SK-N-SH (cell line): ENCODE measurements at regions not wholly inside any gene's neighbourhood (a gene's known extent, or its start where the extent isn't known, plus 50 kb on each side); places are given as distances from the start of the nearest gene placed in this dataset.
"Not testable (repeated sequence)": the region's sequence is repeated elsewhere in the genome, so short reads cannot be mapped to it uniquely, and the experiment has no call there.

Experiments
- CTCF ChIA-PET: fragments of 300-600, 350-600 bp; formaldehyde crosslinking; extraction: SDS; loops from one replicate; lab custom pipeline; 2021; lab: Yijun Ruan, JAX
- POLR2A ChIA-PET: fragments of 350-600 bp; sonication (Branson Sonifier 250); formaldehyde crosslinking; extraction: SDS; loops from one replicate; lab custom pipeline; 2020; ENCODE audit warnings: antibody characterized with exemption, inconsistent platforms; lab: Yijun Ruan, JAX
- DNase-seq: peaks from one replicate; pipeline ENCODE4 v3.0.0; 2012
- H2AFZ ChIP-seq: fragments of 200-600 bp; sonication (generic); 2 replicates; pipeline ENCODE4 v1.8.1; 2016; ENCODE audit warnings: antibody characterized with exemption, mild to moderate bottlenecking, low read depth
- H3F3A ChIP-seq: fragments of 200-600 bp; sonication (generic); replicated peaks from 2 replicates; pipeline ENCODE3; 2016; ENCODE audit warnings: antibody characterized with exemption, mild to moderate bottlenecking; ENCODE audit not compliant: insufficient read depth
- H3K27ac ChIP-seq, 2 experiments: fragments of 200-500 bp in 1 of 2; fragments of 200-600 bp in 1 of 2; sonication (Bioruptor generic) in 1 of 2; sonication (generic), shearing (Covaris generic) in 1 of 2; 2 replicates each; pipeline versions ENCODE4 v1.5.1 to v1.6.1; 2014 to 2016; ENCODE audit warnings: low read depth in 2 of 2, inconsistent platforms in 1 of 2, low read length in 1 of 2, mild to moderate bottlenecking in 1 of 2, mixed read lengths in 1 of 2
- H3K27me3 ChIP-seq: fragments of 200-600 bp; sonication (generic), shearing (Covaris generic); 2 replicates; pipeline ENCODE4 v1.6.1; 2016; ENCODE audit warnings: mixed run types; ENCODE audit not compliant: insufficient read depth
- H3K36me3 ChIP-seq, 2 experiments: fragments of 200-500 bp in 1 of 2; fragments of 200-600 bp in 1 of 2; sonication (Bioruptor generic) in 1 of 2; sonication (generic) in 1 of 2; replicated peaks in 1 of 2; 2 replicates each; pipeline versions ENCODE3 to v1.5.1; 2014 to 2016; ENCODE audit warnings: low read length in 1 of 2, mild to moderate bottlenecking in 1 of 2; ENCODE audit not compliant: insufficient read depth in 2 of 2, control insufficient read depth in 1 of 2
- H3K4me1 ChIP-seq, 2 experiments: fragments of 200-500 bp in 1 of 2; fragments of 200-600 bp in 1 of 2; sonication (Bioruptor generic) in 1 of 2; sonication (generic), shearing (Covaris generic) in 1 of 2; 2 replicates each; pipeline versions ENCODE4 v1.5.1 to v1.6.1; 2014 to 2016; ENCODE audit warnings: low read depth in 1 of 2, low read length in 1 of 2, mixed run types in 1 of 2; ENCODE audit not compliant: insufficient read depth in 2 of 2, control insufficient read depth in 1 of 2
- H3K4me2 ChIP-seq: fragments of 200-600 bp; sonication (generic), shearing (Covaris generic); 2 replicates; pipeline ENCODE4 v1.6.1; 2017; ENCODE audit warnings: mixed run types
- H3K4me3 ChIP-seq, 2 experiments: fragments of 200-500 bp in 1 of 2; fragments of 200-600 bp in 1 of 2; sonication (Bioruptor generic) in 1 of 2; sonication (generic), shearing (Covaris generic) in 1 of 2; 2 replicates each; pipeline versions ENCODE4 v1.5.1 to v1.8.1; 2014 to 2016; ENCODE audit warnings: low read depth in 2 of 2, inconsistent platforms in 1 of 2, low read length in 1 of 2, mild to moderate bottlenecking in 1 of 2, mixed read lengths in 1 of 2, moderate library complexity in 1 of 2
- H3K79me2 ChIP-seq: fragments of 200-600 bp; sonication (generic); 2 replicates; pipeline ENCODE4 v1.8.1; 2017; ENCODE audit warnings: mild to moderate bottlenecking; ENCODE audit not compliant: insufficient read depth
- H3K9ac ChIP-seq: fragments of 200-600 bp; sonication (generic); 2 replicates; pipeline ENCODE4 v1.6.1; 2017; ENCODE audit warnings: mixed run types
- H3K9me2 ChIP-seq: fragments of 200-600 bp; sonication (generic); 2 replicates; pipeline ENCODE4 v1.6.1; 2017; ENCODE audit warnings: mixed run types
- H3K9me3 ChIP-seq: fragments of 200-600 bp; sonication (generic); 2 replicates; pipeline ENCODE4 v1.6.1; 2017; ENCODE audit warnings: mixed run types, mild to moderate bottlenecking, moderate library complexity
- H4K20me1 ChIP-seq: fragments of 200-600 bp; sonication (generic); 2 replicates; pipeline ENCODE4 v1.6.1; 2017; ENCODE audit warnings: mild to moderate bottlenecking, mixed run types; ENCODE audit not compliant: insufficient read depth
- CHD2 ChIP-seq: fragments of 150-350 bp; IDR thresholded peaks from 2 replicates; pipeline ENCODE4 v1.6.1; 2018; ENCODE audit warnings: low read length; ENCODE audit not compliant: partially characterized antibody
- EP300 ChIP-seq, 2 experiments: IDR thresholded peaks; 2 replicates each; pipeline versions ENCODE4 v1.4.0 to v1.6.1; 2012; ENCODE audit warnings: borderline replicate concordance in 1 of 2, low read depth in 1 of 2, low read length in 1 of 2
- FOSL2 ChIP-seq: IDR thresholded peaks from 2 replicates; pipeline ENCODE4 v1.4.0; 2012; ENCODE audit warnings: low read depth, mild to moderate bottlenecking, moderate library complexity, borderline replicate concordance
- FOXJ3 ChIP-seq: sonication (generic); formaldehyde crosslinking; IDR thresholded peaks from 2 replicates; pipeline ENCODE4 v1.5.1; 2020; ENCODE audit warnings: mild to moderate bottlenecking, missing genetic modification reagents
- FOXM1 ChIP-seq: IDR thresholded peaks from 2 replicates; pipeline ENCODE4 v1.4.0; 2012; ENCODE audit warnings: low read depth, mild to moderate bottlenecking
- GATA2 ChIP-seq: sonication (generic); formaldehyde crosslinking; IDR thresholded peaks from 2 replicates; pipeline ENCODE4 v1.5.0; 2020; ENCODE audit warnings: mild to moderate bottlenecking, missing genetic modification reagents
- JUND ChIP-seq: IDR thresholded peaks from 2 replicates; pipeline ENCODE4 v1.4.0; 2012
- MXI1 ChIP-seq: IDR thresholded peaks from 2 replicates; pipeline ENCODE4 v1.6.1; 2012; ENCODE audit warnings: mild to moderate bottlenecking, low read depth, low read length, improper control_type of control experiment
- NFIC ChIP-seq: IDR thresholded peaks from 2 replicates; pipeline ENCODE4 v1.4.0; 2012; ENCODE audit warnings: borderline replicate concordance
- POLR2AphosphoS5 ChIP-seq: IDR thresholded peaks from 2 replicates; pipeline ENCODE4 v1.6.1; 2012; ENCODE audit warnings: low read depth, low read length
- RAD21 ChIP-seq: IDR thresholded peaks from 2 replicates; pipeline ENCODE4 v1.6.1; 2012; ENCODE audit warnings: mild to moderate bottlenecking, low read length
- RCOR1 ChIP-seq: fragments of 150-350 bp; IDR thresholded peaks from 2 replicates; pipeline ENCODE4 v1.6.1; 2017; ENCODE audit warnings: antibody characterized with exemption, low read length
- RXRA ChIP-seq: IDR thresholded peaks from 2 replicates; pipeline ENCODE4 v1.4.0; 2012; ENCODE audit warnings: low read depth, mild to moderate bottlenecking, borderline replicate concordance
- SIN3A ChIP-seq: IDR thresholded peaks from 2 replicates; pipeline ENCODE4 v1.6.1; 2012; ENCODE audit warnings: low read depth, mild to moderate bottlenecking, low read length, moderate library complexity, borderline replicate concordance
- SMC3 ChIP-seq: IDR thresholded peaks from 2 replicates; pipeline ENCODE4 v1.6.1; 2012; ENCODE audit warnings: low read depth, low read length, improper control_type of control experiment
- TEAD4 ChIP-seq: IDR thresholded peaks from 2 replicates; pipeline ENCODE4 v1.4.0; 2012; ENCODE audit warnings: mild to moderate bottlenecking, borderline replicate concordance; ENCODE audit not compliant: insufficient read depth
- whole genome bisulfite sequencing: methylation state at CpG from one replicate; pipeline ENCODE4 v1.1.6; 2017; ENCODE audit warnings: low lambda C conversion rate; 5-methylcytosine and 5-hydroxymethylcytosine counted together
- TF ChIP-seq, protein P1 (sequence below): fragments of 150-350 bp; IDR thresholded peaks from 2 replicates; pipeline ENCODE4 v1.6.1; 2017; ENCODE audit warnings: antibody characterized with exemption, low read length, low read depth, borderline replicate concordance
- TF ChIP-seq, protein P2 (sequence below): IDR thresholded peaks from 2 replicates; pipeline ENCODE4 v1.4.0; 2012; ENCODE audit warnings: low read depth, borderline replicate concordance
- TF ChIP-seq, protein P3 (sequence below): IDR thresholded peaks from 2 replicates; pipeline ENCODE4 v1.4.0; 2012; ENCODE audit warnings: low read depth

DNA sequence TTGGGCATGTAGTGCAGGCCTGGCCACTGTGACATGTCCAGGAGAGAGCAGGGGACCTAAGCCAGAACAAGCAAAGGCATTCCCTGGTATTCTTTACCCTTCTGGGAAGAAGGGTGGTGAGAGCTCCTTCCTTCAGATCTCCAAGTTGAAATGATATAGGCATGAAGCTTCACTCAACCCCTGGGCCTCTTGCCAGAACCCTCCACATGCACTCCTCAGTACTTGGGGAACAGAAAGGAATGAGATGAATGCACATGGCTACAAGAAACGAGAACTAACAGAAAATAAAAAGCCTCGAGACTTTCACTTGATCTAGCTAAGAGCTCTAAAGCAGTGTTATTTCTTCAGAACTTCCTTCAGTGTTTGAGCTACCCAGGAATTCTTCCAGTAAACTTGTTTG lies 262.2 kb downstream of the ETV1 start:
- no peaks in the 10 kb centered on the region for H3K79me2 ChIP-seq
- DNase-seq = no peak
- H3F3A ChIP-seq = no peaks in the 10 kb centered on the region
- no peaks in the 10 kb centered on the region for H3K9me3 ChIP-seq
- no peaks in the 10 kb centered on the region for H3K9me2 ChIP-seq
- no peak overlapping the region for H3K27ac ChIP-seq
- H4K20me1 ChIP-seq = no peaks in the 10 kb centered on the region
- POLR2A ChIA-PET = no interaction called here
- no peak for TF ChIP-seq JUND
- TF ChIP-seq, protein P1, sequence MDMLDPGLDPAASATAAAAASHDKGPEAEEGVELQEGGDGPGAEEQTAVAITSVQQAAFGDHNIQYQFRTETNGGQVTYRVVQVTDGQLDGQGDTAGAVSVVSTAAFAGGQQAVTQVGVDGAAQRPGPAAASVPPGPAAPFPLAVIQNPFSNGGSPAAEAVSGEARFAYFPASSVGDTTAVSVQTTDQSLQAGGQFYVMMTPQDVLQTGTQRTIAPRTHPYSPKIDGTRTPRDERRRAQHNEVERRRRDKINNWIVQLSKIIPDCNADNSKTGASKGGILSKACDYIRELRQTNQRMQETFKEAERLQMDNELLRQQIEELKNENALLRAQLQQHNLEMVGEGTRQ = no peak
- TF ChIP-seq CHD2 = no peak
- TF ChIP-seq FOXJ3 (CRISPR knock-in tag) = no peak
- no peak for TF ChIP-seq FOXM1
- no peak for TF ChIP-seq RXRA
- TF ChIP-seq RCOR1 = no peak
- TF ChIP-seq EP300 (IDR thresholded peaks at IDR 0.05; ENCODE audit: borderline replicate concordance in 1 of 2, low read depth in 1 of 2, low read length in 1 of 2) = no peak
- TF ChIP-seq GATA2 (CRISPR knock-in tag) = no peak
- TF ChIP-seq SMC3 = no peak
- CTCF ChIA-PET = interaction anchor here (0.6 to 4.3 kb wide), 7 partner anchors 9 to 965 kb away, joined by 3 to 20 read pairs (median 5); no protein-coding TSS in a partner anchor
- H3K4me3 ChIP-seq = no peak overlapping the region
- no peaks in the 10 kb centered on the region for H3K4me1 ChIP-seq
- no peak overlapping the region for H3K9ac ChIP-seq
- H3K27me3 ChIP-seq = no peaks in the 10 kb centered on the region
- H3K36me3 ChIP-seq = no peaks in the 10 kb centered on the region
- H2AFZ ChIP-seq = no peak overlapping the region
- WGBS = 59% methylated on average over 2 of the region's 2 CpGs
- no peak overlapping the region for H3K4me2 ChIP-seq

DNA sequence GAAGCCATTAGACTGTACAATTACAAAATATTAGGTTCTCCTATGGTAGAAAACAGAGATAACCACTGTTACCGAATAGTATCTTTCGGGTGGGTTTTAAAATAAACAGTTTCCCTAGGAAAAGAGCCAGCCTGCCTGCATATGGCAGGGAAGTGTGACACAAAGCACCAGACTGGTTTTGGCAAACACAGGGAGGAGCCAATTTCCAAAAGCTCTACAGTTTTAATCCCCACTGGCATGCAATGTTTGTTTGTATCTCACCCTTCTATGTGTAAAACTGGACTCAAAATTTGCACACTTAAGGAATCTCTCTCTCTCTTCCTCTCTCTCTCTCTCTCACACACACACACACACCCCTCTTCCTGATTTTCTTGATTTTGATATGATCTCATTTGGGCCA lies 261.7 kb downstream of the ETV1 start:
- no peaks in the 10 kb centered on the region for H3K4me1 ChIP-seq
- no peaks in the 10 kb centered on the region for H3K36me3 ChIP-seq
- no peak overlapping the region for H3K9ac ChIP-seq
- H3K4me3 ChIP-seq = no peak overlapping the region
- H3K27me3 ChIP-seq = no peaks in the 10 kb centered on the region
- H3K9me2 ChIP-seq = no peaks in the 10 kb centered on the region
- H3F3A ChIP-seq = no peaks in the 10 kb centered on the region
- no peak overlapping the region for H3K27ac ChIP-seq
- H4K20me1 ChIP-seq = no peaks in the 10 kb centered on the region
- TF ChIP-seq SIN3A = no peak
- TF ChIP-seq NFIC = no peak
- TF ChIP-seq JUND = no peak
- TF ChIP-seq, protein P2, sequence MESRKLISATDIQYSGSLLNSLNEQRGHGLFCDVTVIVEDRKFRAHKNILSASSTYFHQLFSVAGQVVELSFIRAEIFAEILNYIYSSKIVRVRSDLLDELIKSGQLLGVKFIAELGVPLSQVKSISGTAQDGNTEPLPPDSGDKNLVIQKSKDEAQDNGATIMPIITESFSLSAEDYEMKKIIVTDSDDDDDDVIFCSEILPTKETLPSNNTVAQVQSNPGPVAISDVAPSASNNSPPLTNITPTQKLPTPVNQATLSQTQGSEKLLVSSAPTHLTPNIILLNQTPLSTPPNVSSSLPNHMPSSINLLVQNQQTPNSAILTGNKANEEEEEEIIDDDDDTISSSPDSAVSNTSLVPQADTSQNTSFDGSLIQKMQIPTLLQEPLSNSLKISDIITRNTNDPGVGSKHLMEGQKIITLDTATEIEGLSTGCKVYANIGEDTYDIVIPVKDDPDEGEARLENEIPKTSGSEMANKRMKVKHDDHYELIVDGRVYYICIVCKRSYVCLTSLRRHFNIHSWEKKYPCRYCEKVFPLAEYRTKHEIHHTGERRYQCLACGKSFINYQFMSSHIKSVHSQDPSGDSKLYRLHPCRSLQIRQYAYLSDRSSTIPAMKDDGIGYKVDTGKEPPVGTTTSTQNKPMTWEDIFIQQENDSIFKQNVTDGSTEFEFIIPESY = no peak
- no peak for TF ChIP-seq TEAD4
- no peak for TF ChIP-seq RCOR1
- no peak for TF ChIP-seq CHD2
- TF ChIP-seq GATA2 (CRISPR knock-in tag) = no peak
- TF ChIP-seq, protein P3, sequence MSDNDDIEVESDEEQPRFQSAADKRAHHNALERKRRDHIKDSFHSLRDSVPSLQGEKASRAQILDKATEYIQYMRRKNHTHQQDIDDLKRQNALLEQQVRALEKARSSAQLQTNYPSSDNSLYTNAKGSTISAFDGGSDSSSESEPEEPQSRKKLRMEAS = no peak
- no peak for TF ChIP-seq RAD21
- no peak for TF ChIP-seq POLR2AphosphoS5
- TF ChIP-seq MXI1 = no peak
- no peak for TF ChIP-seq FOSL2
- TF ChIP-seq, all 33 proteins: peak for 0
- Histone ChIP-seq H3K79me2 (no peaks in the 10 kb centered on the region), H2AFZ (no peak overlapping the region), H3K4me2 (no peak overlapping the region), H3K9me3 (no peaks in the 10 kb centered on the region)
- ChIA-PET POLR2A (no interaction called here), CTCF (interaction anchor here (0.8 to 4.3 kb wide), 7 partner anchors 9 to 964 kb away, joined by 3 to 20 read pairs (median 5); no protein-coding TSS in a partner anchor)
- WGBS = 96% methylated on average over 2 of the region's 2 CpGs
- no peak for DNase-seq

DNA sequence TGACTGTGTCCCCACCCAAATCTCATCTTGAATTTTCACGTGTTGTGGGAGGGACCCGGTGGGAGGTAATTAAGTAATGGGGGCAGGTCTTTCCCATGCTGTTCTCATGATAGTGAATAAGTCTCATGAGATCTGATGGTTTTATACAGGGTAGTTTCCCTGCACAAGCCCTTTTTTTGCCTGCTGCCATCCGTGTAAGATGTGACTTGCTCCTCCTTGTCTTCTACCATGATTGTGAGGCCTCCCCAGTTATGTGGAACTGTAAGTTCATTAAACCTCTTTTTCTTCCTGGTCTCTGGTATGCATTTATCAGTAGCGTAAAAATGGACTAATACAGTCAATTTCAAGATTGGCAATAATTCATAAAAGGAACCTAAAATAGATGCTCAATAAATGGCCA lies 261.0 kb downstream of the ETV1 start:
- CTCF ChIA-PET = interaction anchor here (1.3 to 4.3 kb wide), 4 partner anchors 10 to 963 kb away, joined by 3 to 20 read pairs (median 6); no protein-coding TSS in a partner anchor
- H3K9me2 ChIP-seq, POLR2A ChIA-PET, H3K27ac ChIP-seq, H2AFZ ChIP-seq, H3K79me2 ChIP-seq, H3K9ac ChIP-seq, H3K36me3 ChIP-seq, H3K4me1 ChIP-seq, H4K20me1 ChIP-seq, DNase-seq, H3K27me3 ChIP-seq, H3F3A ChIP-seq, H3K9me3 ChIP-seq, H3K4me2 ChIP-seq, H3K4me3 ChIP-seq: not testable (repeated sequence)
- WGBS = 63% methylated on average over 4 of the region's 4 CpGs
